Hepatic stellate cell (primary cell): ENCODE measurements at regions not wholly inside any gene's neighbourhood (a gene's known extent, or its start where the extent isn't known, plus 50 kb on each side); places are given as distances from the start of the nearest gene placed in this dataset.

Experiments used
- DNase-seq: peaks from one replicate; pipeline ENCODE4 v3.0.0; 2011; ENCODE audit warnings: low spot score

DNA sequence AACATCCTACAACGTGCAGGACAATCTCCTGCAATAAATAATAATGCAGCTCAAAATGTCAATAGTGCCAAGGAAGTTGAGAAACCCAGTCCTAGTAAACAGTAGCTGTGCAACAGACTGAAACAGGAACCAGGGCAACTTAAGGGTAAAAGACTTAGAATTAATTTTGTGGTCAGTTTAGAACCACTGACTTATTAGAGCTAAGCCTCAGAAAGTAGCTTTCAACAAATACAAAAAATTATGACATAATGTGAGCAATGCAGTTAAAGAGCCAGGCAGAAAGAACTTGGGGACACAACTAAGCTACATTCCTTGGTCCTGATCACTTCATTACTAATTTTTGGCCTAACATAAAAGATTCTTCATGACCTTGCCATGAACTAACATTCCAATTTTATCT, 195.4 kb downstream of the MACC1 start:
- no peak for DNase-seq

- DNase-seq = no peak
Observed at GRCh38 chr7:20021066-20021465, 196.1 kb downstream of the MACC1 start.

- no peak for DNase-seq
Observed at GRCh38 chr7:20019757-20020432, 197.3 kb downstream of the MACC1 start.

GRCh38 chr7:20016669-20017068, 200.5 kb downstream of the MACC1 start:
- DNase-seq = no peak

- DNase-seq = no peak
Observed at GRCh38 chr7:20013536-20013935, 203.6 kb downstream of the MACC1 start.

DNA sequence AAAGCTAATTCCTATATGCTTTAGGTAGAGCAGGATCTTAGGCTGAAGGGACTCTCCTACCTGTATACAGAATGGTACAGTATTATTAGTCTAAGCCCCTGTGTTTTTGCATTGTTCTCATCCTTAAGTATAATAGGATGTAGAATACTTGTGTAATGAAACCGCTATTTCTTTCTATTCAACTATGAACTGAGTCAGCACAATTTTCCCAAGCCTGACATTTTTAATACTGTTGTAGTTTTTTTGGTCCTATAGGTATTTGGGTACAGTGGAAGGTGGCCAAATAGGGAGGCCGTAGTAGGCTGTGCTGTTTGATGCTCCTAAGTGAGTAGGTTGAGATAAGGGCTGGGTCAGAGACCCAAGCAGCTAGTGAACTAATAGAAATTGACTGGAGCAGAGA, 205.1 kb downstream of the MACC1 start:
- DNase-seq = no peak

GRCh38 chr7:20010877-20011276, 206.3 kb downstream of the MACC1 start:
- no peak for DNase-seq

DNA sequence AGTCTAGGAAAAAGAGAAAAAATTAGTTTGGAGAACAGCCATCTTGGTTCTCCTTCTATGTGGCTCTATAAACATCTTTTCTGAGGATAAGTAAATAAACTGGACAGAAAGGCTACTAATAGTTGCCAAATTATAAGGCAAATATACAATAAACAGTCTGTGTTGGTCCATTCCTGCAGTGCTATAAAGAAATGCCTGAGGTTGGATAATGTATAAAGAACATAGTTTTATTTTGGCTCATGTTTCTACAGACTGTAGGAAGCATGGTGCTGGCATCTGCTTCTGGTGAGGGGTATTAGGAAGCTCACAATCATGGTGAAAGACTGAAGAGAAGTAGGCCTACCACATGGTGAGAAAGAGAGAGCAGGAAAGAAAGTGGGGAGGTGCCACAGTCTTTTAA, 209.7 kb downstream of the MACC1 start:
- no peak for DNase-seq

DNA sequence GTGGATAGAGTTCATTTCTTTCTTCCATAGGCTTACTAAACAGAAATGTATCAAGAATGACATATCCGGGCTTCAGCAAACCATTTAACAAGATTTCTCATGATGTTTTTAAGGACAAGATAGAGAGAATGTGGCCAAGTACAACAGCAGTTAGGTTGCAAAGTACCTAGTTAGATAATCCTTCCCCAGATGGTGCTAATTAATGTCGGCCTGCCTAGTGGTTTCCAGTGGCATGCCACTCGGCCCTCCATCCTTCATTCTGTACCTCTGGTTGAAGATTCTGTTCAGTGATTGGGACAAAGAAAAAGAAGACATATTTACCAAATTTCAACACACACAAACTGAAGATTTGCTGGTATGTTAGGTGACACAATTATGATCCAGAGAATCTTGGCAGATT, 212.1 kb downstream of the MACC1 start:
- no peak for DNase-seq

DNA sequence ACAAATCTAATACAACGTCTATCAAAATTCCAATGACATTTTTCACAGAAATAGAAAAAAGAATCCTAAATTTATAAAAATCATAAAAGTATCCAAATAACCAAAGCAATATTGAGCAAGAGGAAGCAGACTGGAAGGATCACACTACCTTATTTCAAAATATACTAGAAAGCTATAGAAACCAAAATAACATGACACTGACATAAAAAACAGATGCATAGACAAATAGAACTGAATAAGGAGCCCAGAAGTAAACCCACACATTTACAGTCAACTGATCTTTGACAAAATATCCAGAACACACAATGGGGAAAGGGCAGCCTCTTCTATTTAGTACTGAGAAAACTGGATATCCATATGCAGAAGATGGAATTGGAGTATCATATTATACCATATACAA, 217.5 kb downstream of the MACC1 start:
- no peak for DNase-seq

GRCh38 chr7:19991936-19992335, 218.5 kb upstream of the TMEM196 start:
- no peak for DNase-seq

DNA sequence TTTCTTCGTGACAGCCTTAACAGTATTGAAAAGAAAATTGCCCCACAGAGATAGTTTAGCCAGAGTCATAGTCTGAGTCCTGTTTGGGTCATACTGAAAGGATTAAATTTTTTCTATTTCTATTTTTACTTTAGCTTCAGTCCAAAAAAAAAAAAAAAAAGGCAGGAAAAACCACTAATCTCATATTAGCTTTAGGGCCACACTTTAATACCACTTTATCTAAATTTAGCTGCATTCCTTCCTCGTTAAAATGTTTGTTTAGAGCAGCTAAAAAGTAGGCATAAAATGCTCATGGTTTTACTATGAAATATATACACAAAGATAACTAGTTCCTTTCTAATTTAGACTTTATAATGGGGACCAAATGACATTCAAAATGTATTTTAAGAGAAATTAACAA, 216.5 kb upstream of the TMEM196 start:
- no peak for DNase-seq

GRCh38 chr7:19988860-19989259, 215.4 kb upstream of the TMEM196 start:
- no peak for DNase-seq

GRCh38 chr7:19984231-19984632, 210.8 kb upstream of the TMEM196 start:
- DNase-seq = no peak

- DNase-seq = no peak
Observed at GRCh38 chr7:19982841-19983835, 209.7 kb upstream of the TMEM196 start.

- DNase-seq = no peak
Observed at GRCh38 chr7:19973581-19973980, 200.2 kb upstream of the TMEM196 start.

GRCh38 chr7:19972876-19973275, 199.5 kb upstream of the TMEM196 start:
- DNase-seq = no peak

GRCh38 chr7:19971956-19972355, 198.5 kb upstream of the TMEM196 start:
- no peak for DNase-seq

DNA sequence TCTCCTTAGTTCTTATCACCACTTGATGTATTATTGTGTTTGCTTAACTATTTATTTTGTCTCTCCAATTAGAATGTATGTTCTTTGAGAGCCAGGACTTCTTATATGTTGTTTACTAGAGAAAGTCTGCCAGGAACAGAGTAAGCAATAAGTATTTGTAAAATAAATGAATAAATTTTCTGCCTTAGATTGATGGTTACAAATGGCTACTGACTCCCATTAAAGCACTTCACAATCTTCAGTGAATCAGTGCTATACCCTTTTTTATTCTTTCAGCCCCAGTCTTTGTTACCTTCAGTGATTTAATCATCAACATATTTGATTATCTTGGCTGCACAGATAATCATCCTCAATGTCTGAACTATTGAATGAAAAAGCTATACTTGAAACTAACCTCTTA, 197.1 kb upstream of the TMEM196 start:
- no peak for DNase-seq

DNA sequence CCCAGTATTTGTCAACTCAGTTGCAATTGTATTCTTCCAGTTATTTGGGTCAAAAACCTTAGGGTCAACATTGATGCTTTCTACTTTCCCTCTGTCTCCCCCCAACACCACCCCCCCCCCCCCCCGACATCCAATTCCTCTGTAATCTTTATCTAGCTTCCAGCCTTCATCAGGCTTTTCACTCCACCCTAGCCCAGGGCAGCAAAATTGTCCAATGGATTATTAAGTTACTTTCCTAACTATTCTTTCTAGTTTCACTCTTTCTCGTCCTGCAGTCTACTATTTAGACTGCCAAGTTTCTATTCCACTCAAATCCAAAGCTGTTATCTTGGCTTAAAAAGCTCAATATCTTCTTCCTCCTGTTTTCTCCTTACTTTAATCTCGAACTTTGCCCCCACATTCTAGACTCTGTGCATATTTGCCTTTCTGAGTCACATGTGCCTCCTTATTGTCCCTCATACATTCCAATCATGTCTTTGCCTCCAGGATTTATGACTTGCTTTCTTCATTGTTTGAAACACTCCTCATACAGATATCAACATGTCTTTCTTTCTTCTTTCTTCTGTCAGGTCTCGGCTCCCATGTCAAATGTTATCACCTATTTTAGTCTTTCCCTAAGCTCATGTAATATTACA, 196.6 kb upstream of the TMEM196 start:
- DNase-seq = no peak

DNA sequence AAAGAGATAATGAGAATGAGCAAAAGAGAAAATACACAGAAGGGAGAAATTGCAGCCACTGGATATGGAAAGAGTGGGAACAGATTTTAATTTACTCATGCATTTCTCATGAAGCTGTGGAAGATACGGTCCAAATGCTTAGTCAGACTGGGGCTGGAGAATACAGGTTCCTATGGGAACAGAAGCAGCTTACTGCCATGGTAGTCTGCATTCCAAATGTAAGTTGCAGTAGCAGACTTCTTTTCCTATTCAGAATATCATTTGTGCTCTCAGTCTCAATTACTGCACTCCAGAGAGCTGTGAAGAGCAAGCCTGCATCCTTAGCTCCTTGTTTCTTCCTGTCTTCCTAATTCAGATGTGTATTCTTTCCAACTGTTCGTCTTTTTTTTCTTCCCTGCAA, 190.8 kb upstream of the TMEM196 start:
- no peak for DNase-seq

DNA sequence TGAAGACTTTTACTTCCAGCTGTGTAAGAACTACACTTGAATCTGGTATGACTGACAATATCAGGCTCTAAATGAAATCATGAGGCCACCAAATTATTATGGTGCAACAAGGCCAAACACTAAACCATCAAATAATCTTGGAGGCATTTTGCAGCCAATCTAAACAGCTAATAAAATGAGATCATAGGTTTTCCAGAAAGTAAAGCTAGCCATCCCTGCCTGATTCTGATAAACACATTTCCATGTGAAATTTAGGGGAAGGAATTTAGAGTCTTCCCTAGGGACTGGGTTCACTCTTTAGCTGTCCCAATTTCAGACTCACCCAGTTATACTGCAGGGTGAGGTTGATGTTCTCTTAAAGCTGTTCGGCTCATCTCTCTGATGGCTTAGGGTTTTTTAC, 190.3 kb upstream of the TMEM196 start:
- DNase-seq = no peak

GRCh38 chr7:19958309-19958896, 185.0 kb upstream of the TMEM196 start:
- no peak for DNase-seq
